ENCODE measurements at regions not wholly inside any gene's neighbourhood (a gene's known extent, or its start where the extent isn't known, plus 50 kb on each side); places are given as distances from the start of the nearest gene placed in this dataset.

- DNase-seq (ENCODE audit: low spot score) = no peak
- H3K27ac ChIP-seq = no peak overlapping the region
- POLR2A ChIA-PET (ENCODE audit: low non-redundant PET) = no interaction called here
- TF ChIP-seq CTCF (conservative IDR thresholded peaks at IDR 0.05; ENCODE audit: low read depth) = no peak
- CTCF ChIA-PET = no interaction called here
Measured at GRCh38 chr12:130029151-130029550, 125.3 kb upstream of the TMEM132D start.

GRCh38 chr12:130031041-130031440 is 127.2 kb upstream of the TMEM132D start:
- TF ChIP-seq CTCF (conservative IDR thresholded peaks at IDR 0.05; ENCODE audit: low read depth) = no peak
- ChIA-PET CTCF (interaction anchor here (0.5 to 2.4 kb wide), 4 partner anchors 12 to 301 kb away, joined by 3 to 10 read pairs (median 4); no protein-coding TSS in a partner anchor), POLR2A (ENCODE audit: low non-redundant PET) (no interaction called here)
- no peak overlapping the region for H3K27ac ChIP-seq
- DNase-seq (ENCODE audit: low spot score) = no peak

GRCh38 chr12:130031571-130032189 is 127.9 kb upstream of the TMEM132D start:
- TF ChIP-seq CTCF (conservative IDR thresholded peaks at IDR 0.05; ENCODE audit: low read depth) = peak; percentile 73
- POLR2A ChIA-PET (ENCODE audit: low non-redundant PET) = no interaction called here
- CTCF ChIA-PET = interaction anchor here (0.5 to 2.4 kb wide), 9 partner anchors 13 to 304 kb away, joined by 3 to 10 read pairs (median 4); no protein-coding TSS in a partner anchor
- DNase-seq (ENCODE audit: low spot score) = peak; percentile 55
- no peak overlapping the region for H3K27ac ChIP-seq

GRCh38 chr12:130041983-130042812 is 120.1 kb upstream of the FZD10 start:
- TF ChIP-seq CTCF (conservative IDR thresholded peaks at IDR 0.05; ENCODE audit: low read depth) = peak; percentile 34
- POLR2A ChIA-PET (ENCODE audit: low non-redundant PET) = no interaction called here
- CTCF ChIA-PET = interaction anchor here (0.6 to 1.3 kb wide), 21 partner anchors 8 to 575 kb away, joined by 3 to 14 read pairs (median 3); partner anchors contain the start of gene FZD10
- no peak overlapping the region for H3K27ac ChIP-seq
- DNase-seq (ENCODE audit: low spot score) = peak; percentile 57

- POLR2A ChIA-PET (ENCODE audit: low non-redundant PET) = no interaction called here
- CTCF ChIA-PET = no interaction called here
- TF ChIP-seq CTCF (conservative IDR thresholded peaks at IDR 0.05; ENCODE audit: low read depth) = no peak
- H3K27ac ChIP-seq = no peak overlapping the region
- no peak for DNase-seq (ENCODE audit: low spot score)
Measured at GRCh38 chr12:130043685-130044406, 118.4 kb upstream of the FZD10 start.

GRCh38 chr12:130044991-130045621 is 117.2 kb upstream of the FZD10 start:
- no peak for DNase-seq (ENCODE audit: low spot score)

More at GRCh38 chr12:130044991-130045621, 117.2 kb upstream of the FZD10 start:
- ChIA-PET CTCF (no interaction called here), POLR2A (ENCODE audit: low non-redundant PET) (no interaction called here)
- no peak for TF ChIP-seq CTCF (conservative IDR thresholded peaks at IDR 0.05; ENCODE audit: low read depth)
- H3K27ac ChIP-seq = no peak overlapping the region
